PC-3 (cell line): ENCODE measurements at regions not wholly inside any gene's neighbourhood (a gene's known extent, or its start where the extent isn't known, plus 50 kb on each side); places are given as distances from the start of the nearest gene placed in this dataset.

Experiments used
- EZH2 ChIP-seq: fragments of 300-600 bp; sonication (generic); IDR thresholded peaks from one replicate; pipeline ENCODE4 v1.6.1; 2017; ENCODE audit warnings: antibody characterized with exemption, mild to moderate bottlenecking, low read length; ENCODE audit not compliant: unreplicated experiment
- EZH2phosphoT487 ChIP-seq: fragments of 300-600 bp; sonication (generic); IDR thresholded peaks from 2 replicates; pipeline ENCODE4 v1.6.1; 2018; ENCODE audit warnings: mild to moderate bottlenecking, antibody characterized with exemption, low read length, borderline replicate concordance
- TF ChIP-seq, protein P1 (sequence below): fragments of 300-600 bp; sonication (generic); conservative IDR thresholded peaks from 2 replicates; pipeline ENCODE4 v1.5.1; 2017; ENCODE audit warnings: antibody characterized with exemption, low read depth, mild to moderate bottlenecking, low read length

DNA sequence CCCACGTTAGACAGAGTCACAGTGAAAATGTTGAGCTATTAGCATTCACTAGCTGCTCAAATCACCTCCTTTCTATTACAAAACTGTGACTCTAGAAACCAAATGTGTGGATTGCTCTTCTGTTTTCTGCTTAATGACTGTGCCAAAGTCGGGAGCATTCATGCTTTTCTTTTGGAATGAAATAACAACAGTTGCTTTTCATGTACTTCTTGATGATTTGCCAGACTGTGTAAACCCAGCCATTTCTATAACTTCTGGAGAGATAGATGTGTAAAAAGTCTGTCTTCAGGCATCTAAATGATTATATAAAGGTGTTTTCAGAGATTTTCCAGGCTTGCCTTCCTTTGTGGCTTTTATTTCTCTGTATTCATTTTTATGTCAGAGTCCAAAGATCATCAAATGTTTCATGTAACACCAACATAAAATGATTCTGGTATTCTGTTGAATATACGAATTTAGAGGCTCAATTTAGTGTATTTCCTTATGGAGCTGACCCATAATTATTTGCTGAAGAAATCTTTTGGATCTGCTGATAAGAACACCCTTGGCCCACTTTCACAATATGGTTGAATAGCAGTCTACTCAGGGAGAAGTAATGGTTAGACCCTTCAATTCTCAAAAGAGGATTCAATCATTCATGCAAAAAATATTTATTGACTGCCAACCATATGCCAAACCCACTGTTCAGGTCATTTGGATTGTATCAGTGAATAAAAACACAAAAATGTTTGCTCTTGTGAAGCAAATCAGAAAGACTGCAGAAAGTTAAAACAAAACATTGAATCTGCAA, 581.2 kb downstream of the CDH18 start:
- TF ChIP-seq, protein P1, sequence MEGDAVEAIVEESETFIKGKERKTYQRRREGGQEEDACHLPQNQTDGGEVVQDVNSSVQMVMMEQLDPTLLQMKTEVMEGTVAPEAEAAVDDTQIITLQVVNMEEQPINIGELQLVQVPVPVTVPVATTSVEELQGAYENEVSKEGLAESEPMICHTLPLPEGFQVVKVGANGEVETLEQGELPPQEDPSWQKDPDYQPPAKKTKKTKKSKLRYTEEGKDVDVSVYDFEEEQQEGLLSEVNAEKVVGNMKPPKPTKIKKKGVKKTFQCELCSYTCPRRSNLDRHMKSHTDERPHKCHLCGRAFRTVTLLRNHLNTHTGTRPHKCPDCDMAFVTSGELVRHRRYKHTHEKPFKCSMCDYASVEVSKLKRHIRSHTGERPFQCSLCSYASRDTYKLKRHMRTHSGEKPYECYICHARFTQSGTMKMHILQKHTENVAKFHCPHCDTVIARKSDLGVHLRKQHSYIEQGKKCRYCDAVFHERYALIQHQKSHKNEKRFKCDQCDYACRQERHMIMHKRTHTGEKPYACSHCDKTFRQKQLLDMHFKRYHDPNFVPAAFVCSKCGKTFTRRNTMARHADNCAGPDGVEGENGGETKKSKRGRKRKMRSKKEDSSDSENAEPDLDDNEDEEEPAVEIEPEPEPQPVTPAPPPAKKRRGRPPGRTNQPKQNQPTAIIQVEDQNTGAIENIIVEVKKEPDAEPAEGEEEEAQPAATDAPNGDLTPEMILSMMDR, result no peak
- no peak for TF ChIP-seq EZH2phosphoT487
- no peak for TF ChIP-seq EZH2
